GM19463 (cell line): ENCODE measurements at regions not wholly inside any gene's neighbourhood (a gene's known extent, or its start where the extent isn't known, plus 50 kb on each side); places are given as distances from the start of the nearest gene placed in this dataset.

Source experiments
- ATAC-seq: cut with Tn5 transposase; IDR thresholded peaks from one replicate; pipeline ENCODE4 v1.9.1; 2021; ENCODE audit warnings: mild to moderate bottlenecking, moderate library complexity; ENCODE audit not compliant: unreplicated experiment

- ATAC-seq = no peak
Observed at GRCh38 chr20:57112448-57112847, 154.0 kb downstream of the BMP7 start.

GRCh38 chr20:57114290-57115005, 152.0 kb downstream of the BMP7 start:
- no peak for ATAC-seq

GRCh38 chr20:57117296-57117695, 149.1 kb downstream of the BMP7 start:
- no peak for ATAC-seq

GRCh38 chr20:57118107-57118769, 148.2 kb downstream of the BMP7 start:
- ATAC-seq = no peak
